ENCODE measurements at regions not wholly inside any gene's neighbourhood (a gene's known extent, or its start where the extent isn't known, plus 50 kb on each side); places are given as distances from the start of the nearest gene placed in this dataset.
"Not testable (repeated sequence)": the region's sequence is repeated elsewhere in the genome, so short reads cannot be mapped to it uniquely, and the experiment has no call there.

DNA sequence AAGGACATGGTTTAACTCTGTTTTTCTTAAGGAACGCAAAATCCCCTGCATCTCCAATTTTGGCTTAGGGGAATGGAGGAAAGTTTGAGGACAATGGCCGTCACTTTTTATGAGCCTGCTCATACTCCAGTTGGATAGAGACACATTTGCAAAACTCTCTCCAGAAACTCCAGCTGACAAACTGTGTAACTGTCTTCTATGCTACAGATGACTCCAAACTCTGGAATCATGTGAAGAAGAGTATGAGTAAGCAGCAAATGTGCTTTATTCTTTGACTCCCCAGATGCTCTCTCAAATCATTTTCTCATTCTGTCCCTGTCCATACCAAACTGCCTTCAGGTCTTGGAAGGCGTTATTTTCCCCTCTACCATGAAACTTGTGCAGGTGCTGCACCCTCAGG, 226.5 kb upstream of the GPR149 start:
- no peak for DNase-seq

DNA sequence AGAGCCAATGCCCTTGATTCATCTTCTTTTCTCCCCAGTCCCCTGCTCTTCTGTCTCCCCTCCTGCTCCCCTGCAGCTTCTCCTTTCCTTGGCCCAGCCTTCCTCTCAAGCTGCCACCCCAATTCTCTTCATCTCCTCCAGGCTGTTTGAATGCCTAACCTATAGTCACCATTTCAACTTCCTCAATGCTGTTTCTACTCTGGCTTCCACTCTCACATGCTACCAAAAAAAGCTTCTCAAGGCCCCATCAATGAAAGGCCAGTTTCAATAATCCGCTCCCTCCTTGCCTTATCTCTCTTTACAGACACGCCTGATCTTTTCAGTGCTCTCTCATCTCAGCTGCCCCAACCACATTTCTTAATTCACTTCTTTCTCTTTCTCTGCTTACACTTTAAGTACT, 212.2 kb upstream of the GPR149 start:
- no peak for DNase-seq

DNA sequence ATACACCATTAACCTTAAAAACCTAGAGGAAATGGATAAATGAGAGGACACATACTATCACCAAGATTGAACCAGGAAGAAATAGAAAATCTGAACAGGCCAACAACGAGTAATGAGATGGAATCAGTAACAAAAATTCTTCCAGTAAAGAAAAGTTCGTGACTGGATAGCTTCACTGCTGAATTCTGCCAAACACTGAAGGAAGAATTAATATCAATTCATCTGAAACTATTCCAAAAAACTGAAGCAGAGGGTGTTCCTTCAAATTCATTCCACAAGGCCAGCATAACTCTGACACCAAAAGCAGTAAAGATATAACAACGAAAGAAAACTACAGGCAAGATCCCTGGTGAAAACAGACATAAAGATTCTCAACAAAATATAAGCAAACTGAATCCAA, 195.8 kb upstream of the GPR149 start:
- DNase-seq = no peak

DNA sequence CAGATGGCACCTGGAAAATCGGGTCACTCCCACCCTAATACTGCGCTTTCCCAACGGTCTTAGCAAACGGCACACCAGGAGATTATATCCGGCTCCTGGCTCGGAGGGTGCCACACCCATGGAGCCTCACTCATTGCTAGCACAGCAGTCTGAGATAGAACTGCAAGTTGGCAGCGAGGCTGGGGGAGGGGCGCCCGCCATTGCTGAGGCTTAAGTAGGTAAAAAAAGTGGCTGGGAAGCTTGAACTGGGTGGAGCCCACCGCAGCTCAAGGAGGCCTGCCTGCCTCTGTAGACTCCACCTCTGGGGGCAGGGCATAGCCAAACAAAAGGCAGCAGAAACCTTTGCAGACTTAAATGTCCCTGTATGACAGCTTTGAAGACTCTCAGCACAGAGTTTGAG, 189.6 kb upstream of the GPR149 start:
- DNase-seq = not testable (repeated sequence)

DNA sequence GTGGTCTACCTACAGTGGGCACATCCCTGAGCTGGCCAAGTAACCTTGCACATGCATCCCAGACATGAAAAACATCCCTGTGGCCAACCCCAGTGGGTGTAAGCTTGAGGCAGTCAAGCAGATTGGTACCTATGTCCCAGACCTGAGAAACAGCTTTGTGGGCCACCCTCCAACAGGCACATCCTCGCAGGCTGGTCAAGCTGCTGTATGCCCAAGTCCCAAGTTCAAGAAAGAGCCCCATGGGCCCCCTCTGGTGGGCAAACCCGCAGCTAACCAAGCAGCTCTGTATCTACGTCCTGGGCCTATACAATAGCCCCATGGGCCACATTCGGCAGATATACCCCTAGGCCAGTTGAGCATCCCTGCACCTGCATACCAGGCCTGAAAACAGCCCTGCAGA, 186.3 kb upstream of the GPR149 start:
- DNase-seq = no peak

DNA sequence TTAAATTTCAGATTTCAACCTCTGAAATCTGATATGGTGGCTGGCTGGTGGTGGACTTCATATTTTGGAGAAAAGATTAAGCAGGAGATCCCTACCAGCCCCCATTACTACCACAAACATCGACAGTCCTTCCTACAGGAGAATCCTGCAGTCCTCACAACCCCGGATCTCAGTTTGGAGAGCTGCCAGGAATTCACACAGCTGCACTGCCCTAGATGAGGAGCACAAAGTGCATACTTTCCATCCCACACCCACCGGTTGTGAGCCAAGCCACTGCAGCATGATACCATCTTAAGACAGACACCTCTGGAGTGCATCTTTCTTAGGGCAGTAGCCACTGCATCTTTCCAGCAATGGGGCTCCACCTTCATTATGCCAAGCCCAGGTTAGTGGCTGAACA, 185.5 kb upstream of the GPR149 start:
- no peak for DNase-seq

DNA sequence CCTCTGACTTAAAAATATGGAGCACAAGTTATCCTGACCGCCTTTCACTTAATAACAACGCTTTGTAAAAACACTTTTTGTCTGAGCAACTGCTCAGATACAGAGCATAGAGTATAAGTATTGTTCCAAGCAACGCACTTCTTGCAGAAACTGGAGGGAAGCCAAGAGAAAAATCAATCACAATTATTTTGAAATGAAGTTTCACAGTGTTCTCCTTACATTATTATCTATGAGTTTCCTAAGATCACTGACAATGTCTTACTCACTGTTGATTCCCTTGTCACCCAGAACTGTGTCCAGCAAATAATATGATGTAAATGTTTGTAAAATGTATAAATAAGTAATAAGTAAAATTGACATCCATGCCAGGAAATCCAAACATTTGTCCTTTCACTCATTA, 184.6 kb upstream of the GPR149 start:
- DNase-seq = no peak

DNA sequence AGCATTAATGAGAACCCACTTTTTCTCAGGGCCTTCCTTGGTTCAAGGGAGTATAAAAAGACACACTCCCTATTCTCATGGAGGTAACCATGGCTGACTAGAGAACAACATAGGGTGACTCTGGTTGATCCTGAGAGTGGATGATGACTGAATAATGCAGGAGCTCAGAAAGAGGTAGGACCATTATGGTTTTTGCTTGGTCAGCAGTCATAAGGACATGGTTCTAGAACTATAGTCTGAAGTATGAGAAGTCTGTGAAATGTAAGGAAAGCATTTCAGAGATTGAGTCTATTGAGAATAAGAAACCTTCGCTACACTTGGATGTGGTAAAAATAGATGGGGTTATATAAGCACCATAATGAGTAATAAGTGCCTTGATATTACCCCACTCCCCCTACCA, 184.1 kb upstream of the GPR149 start:
- no peak for DNase-seq

DNA sequence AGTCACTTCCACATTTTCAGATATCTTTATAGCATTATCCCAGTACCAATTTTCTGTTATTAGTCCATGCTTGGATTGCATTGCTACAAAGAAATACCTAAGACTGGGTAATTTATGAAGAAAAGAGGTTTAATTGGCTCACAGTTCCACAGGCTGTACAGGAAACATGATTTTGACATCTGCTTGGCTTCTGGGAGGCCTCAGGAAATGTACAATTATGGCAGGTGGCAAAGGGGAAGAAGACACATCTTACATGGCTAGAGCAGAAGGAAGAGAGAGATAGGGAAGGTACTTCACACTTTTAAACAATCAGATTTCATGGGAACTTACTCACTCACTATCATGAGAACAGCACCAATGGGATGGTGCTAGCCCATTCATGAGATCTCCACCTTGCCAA, 172.3 kb upstream of the GPR149 start:
- no peak for DNase-seq

DNA sequence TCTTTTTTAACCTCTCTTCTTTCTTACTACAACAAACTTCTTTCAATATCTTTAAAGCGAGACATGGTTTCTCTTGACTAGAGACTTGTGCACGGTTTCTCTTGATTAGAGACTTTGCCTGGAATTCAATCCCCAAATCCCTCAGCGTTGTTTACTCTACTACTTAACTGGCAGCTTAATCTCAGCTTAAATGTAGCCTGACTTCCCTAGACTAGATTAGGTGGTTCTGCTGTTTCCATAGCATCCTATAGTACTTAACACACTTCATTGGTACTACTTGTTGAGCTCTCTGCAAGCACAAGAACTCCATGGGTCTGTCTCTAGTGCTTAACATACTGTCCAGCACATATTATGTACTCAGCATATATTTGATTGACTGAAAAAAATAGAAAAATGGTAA, 168.2 kb upstream of the GPR149 start:
- no peak for DNase-seq

DNA sequence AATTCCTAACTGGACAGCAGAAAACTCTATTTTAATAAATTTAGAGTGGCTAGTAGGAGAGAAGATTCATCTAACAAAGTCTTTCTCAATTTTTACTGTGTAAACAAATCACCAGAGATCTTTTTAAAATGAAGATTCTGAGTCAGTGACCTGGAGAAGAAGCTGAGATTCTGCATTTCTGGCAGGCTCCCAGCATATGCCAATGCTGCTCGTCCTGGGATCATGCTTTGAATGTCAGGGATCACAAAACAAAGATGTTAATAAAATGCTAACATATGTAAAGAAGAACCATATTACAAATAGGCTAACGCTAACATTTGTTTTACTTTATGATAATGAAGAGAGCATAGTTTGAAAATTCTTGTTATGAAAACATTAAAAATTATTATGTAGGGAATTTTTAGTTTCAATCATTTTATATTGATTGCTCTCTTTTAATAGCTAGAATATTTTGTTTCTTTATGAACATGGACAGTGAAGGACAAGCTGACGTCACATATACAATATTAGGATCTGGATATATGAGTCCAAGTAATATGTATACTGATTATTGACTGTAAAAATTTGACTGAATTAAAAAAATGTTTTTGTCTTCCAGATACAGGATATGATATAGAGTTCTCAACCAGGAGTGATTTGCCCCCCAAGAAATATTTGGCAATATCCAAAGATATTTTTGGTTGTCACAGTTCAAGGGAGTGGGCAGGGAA, 160.8 kb upstream of the GPR149 start:
- DNase-seq = no peak

DNA sequence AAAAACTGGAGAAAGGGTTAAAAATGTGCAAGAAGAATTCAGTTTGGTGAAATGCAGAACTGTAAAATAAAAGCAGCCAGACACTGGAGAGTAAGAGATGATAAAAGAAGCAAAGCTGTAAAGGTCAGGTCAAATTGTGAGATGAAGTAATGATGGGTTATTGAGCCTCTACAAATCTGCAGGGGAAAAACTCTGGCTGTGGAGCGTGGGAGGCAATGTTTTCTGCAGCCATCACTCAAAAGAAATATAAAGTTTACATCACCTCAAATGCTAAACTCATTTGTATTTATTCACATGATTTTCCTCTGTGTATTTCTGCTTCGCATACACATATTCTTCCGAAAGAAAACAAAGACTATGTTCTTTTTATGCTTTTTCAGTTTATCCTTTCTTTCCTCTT, 158.8 kb upstream of the GPR149 start:
- no peak for DNase-seq

DNA sequence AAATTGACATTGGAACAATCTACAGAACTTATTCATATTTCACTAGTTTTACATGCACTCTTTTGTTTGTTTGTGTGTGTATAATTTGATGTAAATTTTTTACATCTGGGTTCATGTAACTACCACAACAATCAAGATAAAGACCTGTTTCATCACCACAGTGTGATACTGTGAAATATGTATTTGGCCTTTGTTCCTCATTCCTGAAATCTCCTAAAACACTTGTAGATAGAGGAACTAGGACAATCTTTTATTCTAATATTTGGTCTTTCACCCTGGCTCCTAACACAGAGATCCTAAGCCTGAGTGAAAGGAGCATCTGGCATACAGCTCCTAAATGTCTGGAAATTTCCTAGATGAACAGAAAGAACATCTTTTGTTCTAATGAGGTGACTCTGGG, 155.0 kb upstream of the GPR149 start:
- DNase-seq = no peak

DNA sequence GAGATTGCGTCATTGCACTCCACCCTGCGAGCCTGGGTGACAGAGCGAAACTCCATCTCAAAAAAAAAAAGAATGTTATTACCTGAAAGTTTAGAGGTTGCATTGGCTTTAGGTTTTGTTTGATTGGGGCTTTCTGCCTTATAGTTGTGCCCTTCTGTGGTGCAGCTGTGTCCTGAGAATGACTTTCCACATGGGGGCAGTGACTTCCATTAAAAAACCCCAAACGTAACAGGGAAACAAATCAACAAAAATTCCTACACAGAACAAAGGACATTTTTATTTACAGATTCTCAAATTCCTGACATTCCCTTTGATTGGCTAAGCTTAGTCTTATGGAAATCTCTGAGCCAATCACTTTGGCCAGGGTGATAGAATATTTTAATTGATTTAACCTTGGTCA, 154.1 kb upstream of the GPR149 start:
- no peak for DNase-seq

DNA sequence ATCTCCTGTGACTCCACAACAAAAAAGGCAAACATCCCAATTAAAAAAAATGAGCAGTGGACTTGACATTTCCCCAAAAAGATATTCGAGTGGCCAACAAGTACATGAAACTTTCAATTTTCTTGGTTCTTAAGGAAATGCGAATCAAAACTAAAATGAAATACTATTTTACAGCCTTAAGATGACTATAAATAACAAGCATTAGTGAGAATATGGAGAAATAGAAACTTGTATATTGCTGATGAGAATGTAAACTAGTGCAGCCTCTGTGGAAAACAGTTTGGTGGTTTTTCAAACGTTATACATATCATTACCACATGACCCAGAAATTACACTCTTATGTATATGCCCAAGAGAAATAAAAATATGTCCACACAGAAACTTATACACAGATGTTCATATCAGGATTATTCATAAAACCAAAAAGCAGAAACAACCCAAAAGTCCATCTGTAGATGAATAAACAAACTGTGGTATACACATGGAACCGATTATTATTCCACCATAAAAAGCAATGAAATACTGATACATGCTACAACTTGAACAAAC, 153.2 kb upstream of the GPR149 start:
- DNase-seq = no peak

DNA sequence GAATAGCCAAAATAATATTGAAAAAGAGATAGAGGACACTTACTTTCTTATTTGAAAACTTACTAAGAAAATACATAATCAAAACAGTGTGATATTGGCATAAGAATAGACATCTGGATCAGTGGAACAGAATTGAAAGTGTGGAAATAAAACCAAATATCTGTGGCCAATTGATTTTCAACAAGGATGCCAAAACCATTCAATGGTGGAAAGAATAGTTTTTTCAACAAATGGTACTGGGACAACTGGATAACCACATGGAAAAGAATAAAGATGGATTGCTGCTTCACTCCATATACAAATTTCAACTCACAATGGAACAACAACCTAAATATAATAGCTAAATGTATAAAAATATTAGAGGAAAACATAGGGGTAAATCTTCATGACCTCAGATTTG, 152.5 kb upstream of the GPR149 start:
- no peak for DNase-seq

DNA sequence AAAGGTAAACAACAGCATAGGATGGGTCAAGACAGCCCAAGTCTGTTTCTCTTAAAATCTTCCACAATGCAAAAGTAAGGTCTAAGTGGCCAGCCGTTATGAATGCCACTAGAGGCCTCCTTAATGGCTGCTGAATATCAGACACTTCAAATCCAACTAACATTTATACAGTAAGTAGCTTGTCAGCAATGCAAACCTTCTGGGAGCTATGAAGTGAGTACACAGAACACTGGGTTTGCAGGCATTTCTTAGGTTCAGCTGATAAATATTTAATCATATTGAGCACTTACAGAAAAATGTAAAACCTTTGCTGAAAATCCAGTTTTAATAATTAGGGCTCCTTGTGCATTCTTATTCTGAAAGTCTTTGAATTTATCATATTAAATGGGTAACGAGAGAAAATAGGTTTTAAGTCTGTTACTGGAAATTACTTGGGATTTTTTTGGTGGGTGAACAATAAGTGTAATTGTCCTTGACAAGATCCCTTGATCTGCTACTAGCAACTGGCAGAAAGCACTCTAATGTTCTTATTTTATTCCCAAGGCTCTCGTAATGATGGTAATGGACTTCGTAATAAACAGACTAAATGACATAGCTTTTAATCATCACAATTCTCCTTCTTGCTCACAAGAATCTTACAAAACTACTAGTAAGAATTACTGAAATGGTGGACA, 141.7 kb upstream of the GPR149 start:
- DNase-seq = no peak

DNA sequence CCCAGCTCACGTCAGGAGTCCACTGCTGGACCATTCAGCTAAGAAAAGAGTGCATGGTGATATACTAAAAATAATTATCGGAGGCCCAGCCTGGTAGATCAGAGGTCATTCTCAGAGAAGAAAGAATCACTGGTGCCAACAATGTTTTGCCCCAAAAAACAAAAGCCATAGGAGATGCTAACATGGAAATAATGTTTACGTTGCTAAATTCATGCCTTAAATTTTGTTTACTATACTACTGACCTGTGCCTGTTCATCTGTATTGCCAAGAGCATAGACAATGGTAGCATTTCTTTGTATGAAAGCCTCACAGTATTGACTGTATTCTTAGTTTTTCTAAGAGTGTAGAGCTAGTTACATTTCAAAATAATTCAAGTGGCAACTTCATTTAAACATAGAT, 138.1 kb upstream of the GPR149 start:
- DNase-seq = no peak

DNA sequence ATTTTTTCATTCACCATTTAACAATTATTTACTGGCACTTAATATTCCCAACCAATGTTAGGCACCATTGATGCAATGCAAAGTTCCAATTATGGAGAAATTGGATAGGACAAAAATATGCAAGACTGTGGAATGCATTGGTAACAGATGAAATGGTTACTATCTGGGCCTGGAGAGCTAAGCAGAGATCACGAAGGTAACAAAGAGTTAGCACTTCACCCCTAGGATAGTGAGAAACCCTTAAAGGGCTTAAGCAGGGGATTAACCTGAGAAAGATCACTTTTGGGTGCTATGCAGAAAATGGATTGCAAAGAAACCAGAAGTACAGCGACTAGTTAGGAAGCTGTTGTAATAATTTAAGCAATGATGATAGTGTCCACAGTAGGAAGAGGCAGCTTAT, 129.6 kb upstream of the GPR149 start:
- no peak for DNase-seq

DNA sequence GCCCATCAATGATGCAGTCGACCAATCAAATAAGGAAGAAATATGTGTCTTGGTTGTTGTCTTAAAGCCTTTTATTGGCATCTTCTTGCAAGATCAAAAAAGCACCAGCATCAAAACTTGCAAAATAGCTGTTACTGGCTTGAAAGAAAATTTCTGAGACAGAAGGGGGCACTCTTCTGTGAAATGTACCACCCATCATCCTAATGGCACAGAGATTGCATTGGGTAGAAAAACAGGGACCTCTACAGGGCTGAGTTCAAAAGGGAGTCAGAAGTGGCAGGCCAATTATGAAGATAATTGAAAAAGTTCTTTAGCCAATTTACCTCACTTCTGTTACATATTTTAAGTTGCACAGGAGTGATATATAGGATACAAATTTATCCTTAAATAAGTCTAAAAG, 122.3 kb upstream of the GPR149 start:
- no peak for DNase-seq

DNA sequence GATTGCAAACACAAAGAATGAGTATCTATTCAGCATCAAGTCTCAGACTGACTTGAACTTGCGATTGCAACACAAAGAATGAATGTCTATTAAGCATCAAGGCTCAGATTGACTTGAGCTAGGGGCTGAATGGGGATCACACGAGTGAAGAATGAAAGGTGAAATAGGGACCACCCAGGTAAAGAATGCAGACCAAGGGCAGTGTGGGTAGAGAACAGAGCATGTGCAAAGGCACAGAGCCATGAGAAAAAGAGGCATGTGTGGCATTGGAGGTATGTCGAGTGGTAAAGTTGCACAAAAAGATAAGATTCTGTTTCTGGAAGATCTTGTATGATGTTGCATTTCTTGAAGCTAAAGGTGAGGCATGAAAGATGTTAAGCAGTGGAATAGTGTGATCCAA, 119.4 kb upstream of the GPR149 start:
- DNase-seq = no peak

DNA sequence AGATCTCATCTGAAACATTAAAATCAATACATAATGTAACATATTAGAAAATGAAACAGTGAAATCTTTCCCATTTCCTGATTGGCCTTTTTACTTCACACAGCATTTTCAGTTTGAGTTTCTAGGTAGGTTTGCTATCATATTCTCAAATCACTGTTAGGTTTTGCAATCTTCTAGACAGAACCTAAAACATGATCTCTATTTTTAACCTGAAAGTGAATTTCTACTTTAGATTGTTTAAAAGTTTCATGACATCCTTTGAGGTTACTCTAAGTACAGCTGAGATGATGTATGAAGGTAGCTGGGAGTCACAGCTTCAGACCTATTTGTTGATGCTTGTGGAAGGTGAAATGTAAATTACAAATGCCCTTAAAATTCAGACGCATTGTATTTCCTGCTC, 118.4 kb upstream of the GPR149 start:
- no peak for DNase-seq

DNA sequence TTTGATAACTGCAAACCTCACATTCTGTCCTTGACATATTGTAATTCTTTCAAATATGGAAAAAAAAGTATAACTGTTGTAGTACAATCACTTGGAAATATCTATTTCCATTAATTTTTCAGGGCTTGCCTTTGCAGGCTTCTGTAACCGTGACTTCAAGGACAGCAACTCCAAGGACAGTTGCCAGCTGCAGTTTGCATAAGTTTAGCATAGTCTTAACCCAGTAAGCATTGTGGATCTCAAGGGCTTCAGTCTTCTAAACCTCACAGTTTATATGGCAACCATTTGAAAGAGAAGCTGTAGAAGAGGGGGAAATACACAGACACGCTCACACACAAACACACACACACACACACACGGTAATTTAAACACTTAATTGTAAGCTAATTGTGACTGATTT, 112.8 kb upstream of the GPR149 start:
- no peak for DNase-seq

DNA sequence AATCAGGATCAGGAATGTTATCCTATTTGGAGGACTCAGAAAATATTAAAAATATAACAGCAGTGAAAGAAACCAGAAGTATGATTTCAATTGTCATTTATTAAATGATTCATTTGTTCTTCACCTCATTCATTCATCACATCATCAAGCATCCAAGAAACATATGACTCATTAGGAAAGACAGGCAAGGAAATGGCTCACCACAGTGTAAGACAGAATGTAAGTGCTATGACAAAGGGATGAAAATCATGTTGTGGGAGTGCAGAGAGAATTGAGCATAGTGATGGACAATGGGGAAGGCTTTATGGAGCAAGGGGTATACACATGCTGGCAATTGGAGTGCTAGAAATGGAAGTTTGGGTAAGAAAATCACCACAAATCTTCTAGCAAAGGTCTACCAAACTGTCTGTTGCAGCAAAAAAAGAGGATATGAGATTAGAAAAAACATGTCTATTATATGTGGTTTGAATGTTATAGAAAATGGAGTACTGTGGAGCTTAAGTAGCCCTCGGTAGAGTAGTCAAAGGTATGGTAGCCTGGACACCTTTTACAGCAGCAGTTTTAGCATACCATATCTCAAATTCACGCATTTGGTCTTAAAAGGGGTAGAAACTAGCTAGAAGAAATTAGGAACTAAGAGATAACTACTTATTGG, 111.1 kb upstream of the GPR149 start:
- no peak for DNase-seq
